ENCODE measurements at regions not wholly inside any gene's neighbourhood (a gene's known extent, or its start where the extent isn't known, plus 50 kb on each side); places are given as distances from the start of the nearest gene placed in this dataset.

- ChIA-PET POLR2A (no interaction called here), RAD21 (ENCODE audit: low non-redundant PET in 1 of 2, low total read pairs in 2 of 2, uncharacterized antibody in 2 of 2, unreplicated experiment in 2 of 2) (no interaction called here), CTCF (no interaction called here)
- Histone ChIP-seq H3K9me3 (ENCODE audit: control insufficient read depth in 1 of 2, insufficient read depth in 1 of 2, low read depth in 1 of 2, low read length in 2 of 2) (no peaks in the 10 kb centered on the region), H3K9ac (ENCODE audit: low read length) (no peak overlapping the region), H2AFZ (ENCODE audit: low read depth, low read length, poor library complexity, severe bottlenecking) (no peak overlapping the region), H3K36me3 (ENCODE audit: control insufficient read depth in 1 of 2, insufficient read depth in 2 of 2, low read length in 2 of 2) (no peaks in the 10 kb centered on the region), H3K4me3 (replicated peaks in 1 of 2; ENCODE audit: low read depth in 1 of 2, low read length in 2 of 2) (no peak overlapping the region), H3K9me2 (ENCODE audit: insufficient read depth) (no peaks in the 10 kb centered on the region), H3K27me3 (ENCODE audit: insufficient read depth, low read length) (no peaks in the 10 kb centered on the region), H3K27ac (ENCODE audit: low read depth, low read length) (no peak overlapping the region), H3K4me2 (ENCODE audit: low read length) (no peak overlapping the region), H3K79me2 (ENCODE audit: insufficient read depth, low read length) (no peaks in the 10 kb centered on the region), H3K4me1 (ENCODE audit: control insufficient read depth in 1 of 2, insufficient read depth in 2 of 2, low read length in 2 of 2) (no peaks in the 10 kb centered on the region), H4K20me1 (ENCODE audit: insufficient read depth) (no peaks in the 10 kb centered on the region)
- intact Hi-C loops (cut with micrococcal nuclease) = no loop called here
- DNase-seq (ENCODE audit: low read depth, low spot score) = no peak
- no TSS peak for BruUV-seq (replicated peaks)
- TF ChIP-seq EGR1 (IDR thresholded peaks at IDR 0.05; ENCODE audit: low read depth) = no peak
- no peak for TF ChIP-seq EZH2phosphoT487 (IDR thresholded peaks at IDR 0.05; ENCODE audit: borderline replicate concordance)
- ATAC-seq = no peak
Observed at GRCh38 chr5:9850456-9850855, 220.3 kb upstream of the TAS2R1 start.

- H2AFZ ChIP-seq (ENCODE audit: low read depth, low read length, poor library complexity, severe bottlenecking) = no peak overlapping the region
- BruUV-seq (replicated peaks) = no TSS peak
- H3K79me2 ChIP-seq (ENCODE audit: insufficient read depth, low read length) = no peaks in the 10 kb centered on the region
- no peak for TF ChIP-seq ZFX (IDR thresholded peaks at IDR 0.05)
- TF ChIP-seq JUND (IDR thresholded peaks at IDR 0.05) = no peak
- no peak for TF ChIP-seq MAX (IDR thresholded peaks at IDR 0.05)
- TF ChIP-seq CEBPB (IDR thresholded peaks at IDR 0.05; ENCODE audit: low read depth) = no peak
- TF ChIP-seq EZH2 (IDR thresholded peaks at IDR 0.05) = no peak
- TF ChIP-seq FOSL1 (IDR thresholded peaks at IDR 0.05; ENCODE audit: low read depth) = no peak
- TF ChIP-seq SP1 (IDR thresholded peaks at IDR 0.05; ENCODE audit: low read depth) = no peak
- TF ChIP-seq SRF (IDR thresholded peaks at IDR 0.05; ENCODE audit: low read depth) = no peak
- no peak for TF ChIP-seq ZBTB33 (IDR thresholded peaks at IDR 0.05; ENCODE audit: extremely low read depth, insufficient replicate concordance, low read length)
- TF ChIP-seq EGR1 (IDR thresholded peaks at IDR 0.05; ENCODE audit: low read depth) = no peak
- CTCF ChIA-PET = no interaction called here
- H3K27me3 ChIP-seq (ENCODE audit: insufficient read depth, low read length) = no peaks in the 10 kb centered on the region
- no peak overlapping the region for H3K4me2 ChIP-seq (ENCODE audit: low read length)
- no peaks in the 10 kb centered on the region for H3K4me1 ChIP-seq (ENCODE audit: control insufficient read depth in 1 of 2, insufficient read depth in 2 of 2, low read length in 2 of 2)
- no peaks in the 10 kb centered on the region for H3K9me3 ChIP-seq (ENCODE audit: control insufficient read depth in 1 of 2, insufficient read depth in 1 of 2, low read depth in 1 of 2, low read length in 2 of 2)
- RAD21 ChIA-PET (ENCODE audit: low non-redundant PET in 1 of 2, low total read pairs in 2 of 2, uncharacterized antibody in 2 of 2, unreplicated experiment in 2 of 2) = no interaction called here
- no peak overlapping the region for H3K27ac ChIP-seq (ENCODE audit: low read depth, low read length)
- no peaks in the 10 kb centered on the region for H3K36me3 ChIP-seq (ENCODE audit: control insufficient read depth in 1 of 2, insufficient read depth in 2 of 2, low read length in 2 of 2)
- H4K20me1 ChIP-seq (ENCODE audit: insufficient read depth) = no peaks in the 10 kb centered on the region
- no peak overlapping the region for H3K9ac ChIP-seq (ENCODE audit: low read length)
- no peaks in the 10 kb centered on the region for H3K9me2 ChIP-seq (ENCODE audit: insufficient read depth)
- DNase-seq (ENCODE audit: low read depth, low spot score) (no peak), ATAC-seq (no peak)
- POLR2A ChIA-PET = no interaction called here
- intact Hi-C loops (cut with micrococcal nuclease) = no loop called here
- no peak overlapping the region for H3K4me3 ChIP-seq (replicated peaks in 1 of 2; ENCODE audit: low read depth in 1 of 2, low read length in 2 of 2)
Observed at GRCh38 chr5:9847631-9848030, 217.5 kb upstream of the TAS2R1 start.
